H9 (cell line): ENCODE measurements at regions not wholly inside any gene's neighbourhood (a gene's known extent, or its start where the extent isn't known, plus 50 kb on each side); places are given as distances from the start of the nearest gene placed in this dataset.

Source experiments
- DNase-seq: peaks from one replicate; pipeline ENCODE4 v3.0.0-alpha.2; 2017
- H2AFZ ChIP-seq: one replicate; pipeline ENCODE4 v1.6.1; 2013; ENCODE audit warnings: mild to moderate bottlenecking, low read length, control low read depth, moderate library complexity
- H2AK5ac ChIP-seq: 2 replicates; pipeline ENCODE4 v1.6.1; 2013; ENCODE audit warnings: low read length, control low read depth, mixed read lengths; ENCODE audit not compliant: insufficient read length
- H2BK120ac ChIP-seq: one replicate; pipeline ENCODE4 v1.6.1; 2013; ENCODE audit warnings: low read depth, mild to moderate bottlenecking, low read length, control low read depth, inconsistent platforms; ENCODE audit not compliant: poor library complexity, severe bottlenecking
- H2BK12ac ChIP-seq: 2 replicates; pipeline ENCODE4 v1.6.1; 2013; ENCODE audit warnings: low read length, control low read depth, mixed read lengths, low read depth; ENCODE audit not compliant: insufficient read length
- H2BK15ac ChIP-seq: 2 replicates; pipeline ENCODE4 v1.6.1; 2013; ENCODE audit warnings: low read depth, low read length, control low read depth
- H2BK20ac ChIP-seq: one replicate; pipeline ENCODE4 v1.6.1; 2013; ENCODE audit warnings: low read depth, mild to moderate bottlenecking, low read length, control low read depth, inconsistent platforms; ENCODE audit not compliant: poor library complexity, severe bottlenecking
- H2BK5ac ChIP-seq: 2 replicates; pipeline ENCODE4 v1.6.1; 2013; ENCODE audit warnings: low read length, control low read depth, mixed read lengths; ENCODE audit not compliant: insufficient read length
- H3K14ac ChIP-seq: 2 replicates; pipeline ENCODE4 v1.6.1; 2013; ENCODE audit warnings: low read length, control low read depth; ENCODE audit not compliant: insufficient read depth
- H3K18ac ChIP-seq: 2 replicates; pipeline ENCODE4 v1.6.1; 2013; ENCODE audit warnings: low read depth, mild to moderate bottlenecking, mixed read lengths, low read length, control low read depth; ENCODE audit not compliant: insufficient read length
- H3K23ac ChIP-seq: 2 replicates; pipeline ENCODE4 v1.6.1; 2013; ENCODE audit warnings: low read length, control low read depth, mixed read lengths, low read depth; ENCODE audit not compliant: insufficient read length
- H3K23me2 ChIP-seq: 2 replicates; pipeline ENCODE4 v1.6.1; 2013; ENCODE audit warnings: low read depth, mild to moderate bottlenecking, mixed read lengths, low read length, control low read depth; ENCODE audit not compliant: insufficient read length, poor library complexity, severe bottlenecking
- H3K27ac ChIP-seq: 2 replicates; pipeline ENCODE4 v1.5.1; 2013; ENCODE audit warnings: low read length, control low read depth, mixed read lengths, low read depth; ENCODE audit not compliant: insufficient read length
- H3K27me3 ChIP-seq: 2 replicates; pipeline ENCODE4 v1.6.1; 2013; ENCODE audit warnings: low read length, control low read depth, inconsistent platforms; ENCODE audit not compliant: insufficient read depth
- H3K4ac ChIP-seq: 2 replicates; pipeline ENCODE4 v1.6.1; 2013; ENCODE audit warnings: low read depth, mild to moderate bottlenecking, control low read depth, inconsistent platforms, low read length, moderate library complexity
- H3K4me1 ChIP-seq: 2 replicates; pipeline ENCODE4 v1.6.1; 2013; ENCODE audit warnings: low read length, control low read depth, inconsistent platforms; ENCODE audit not compliant: insufficient read depth
- H3K4me2 ChIP-seq: 2 replicates; pipeline ENCODE4 v1.6.1; 2013; ENCODE audit warnings: low read length, control low read depth, mixed read lengths; ENCODE audit not compliant: insufficient read length, insufficient read depth
- H3K56ac ChIP-seq: 2 replicates; pipeline ENCODE4 v1.6.1; 2013; ENCODE audit warnings: low read depth, mild to moderate bottlenecking, mixed read lengths, low read length, control low read depth; ENCODE audit not compliant: insufficient read length
- H3K79me1 ChIP-seq: 2 replicates; pipeline ENCODE4 v1.6.1; 2013; ENCODE audit warnings: low read depth, mild to moderate bottlenecking, moderate library complexity, low read length, control low read depth, inconsistent platforms; ENCODE audit not compliant: insufficient read depth, poor library complexity, severe bottlenecking
- H3K79me2 ChIP-seq: 2 replicates; pipeline ENCODE4 v1.6.1; 2013; ENCODE audit warnings: low read length, control low read depth, inconsistent platforms; ENCODE audit not compliant: insufficient read depth
- H3K9ac ChIP-seq: 2 replicates; pipeline ENCODE4 v1.6.1; 2013; ENCODE audit warnings: low read length, control low read depth, mixed read lengths; ENCODE audit not compliant: insufficient read length; ENCODE audit errors: extremely low read depth
- H3K9me3 ChIP-seq: one replicate; pipeline ENCODE4 v1.6.1; 2013; ENCODE audit warnings: low read depth, low read length, inconsistent platforms; ENCODE audit not compliant: control insufficient read depth
- H3T11ph ChIP-seq: one replicate; pipeline ENCODE4 v1.6.1; 2013; ENCODE audit warnings: mild to moderate bottlenecking, low read length, control low read depth, inconsistent platforms
- H4K20me1 ChIP-seq: one replicate; pipeline ENCODE4 v1.6.1; 2013; ENCODE audit not compliant: control insufficient read depth, insufficient read length, insufficient read depth
- H4K5ac ChIP-seq: 2 replicates; pipeline ENCODE4 v1.6.1; 2013; ENCODE audit warnings: low read depth, mild to moderate bottlenecking, mixed read lengths, low read length, control low read depth; ENCODE audit not compliant: insufficient read length
- H4K8ac ChIP-seq: replicated peaks from 2 replicates; pipeline ENCODE4 v1.6.1; 2013; ENCODE audit warnings: low read length, control low read depth, mixed read lengths, low read depth; ENCODE audit not compliant: insufficient read length
- H4K91ac ChIP-seq: 2 replicates; pipeline ENCODE4 v1.6.1; 2013; ENCODE audit warnings: low read depth, mild to moderate bottlenecking, moderate library complexity, mixed read lengths, low read length, control low read depth; ENCODE audit not compliant: insufficient read length
- H3K27ac Mint-ChIP-seq, 3 experiments: 2 replicates in 2 of 3; 3 replicates in 1 of 3; pipeline ENCODE4 v1.8.0; 2020 to 2021; ENCODE audit warnings: mixed read lengths in 3 of 3, mild to moderate bottlenecking in 1 of 3, moderate library complexity in 1 of 3
- H3K27me3 Mint-ChIP-seq: 2 replicates; pipeline ENCODE4 v1.8.0; 2021; ENCODE audit warnings: low read depth, mild to moderate bottlenecking, moderate library complexity, mixed read lengths
- H3K36me3 Mint-ChIP-seq, 3 experiments: 2 replicates in 2 of 3; 3 replicates in 1 of 3; pipeline ENCODE4 v1.8.0; 2020 to 2021; ENCODE audit warnings: low read depth in 3 of 3, mixed read lengths in 3 of 3; ENCODE audit not compliant: insufficient read depth in 1 of 3
- H3K4me1 Mint-ChIP-seq, 2 experiments: 2 replicates each; pipeline ENCODE4 v1.8.0; 2020; ENCODE audit warnings: mixed read lengths in 2 of 2
- H3K4me3 Mint-ChIP-seq, 2 experiments: 2 replicates in 1 of 2; 3 replicates in 1 of 2; pipeline ENCODE4 v1.8.0; 2020 to 2021; ENCODE audit warnings: mild to moderate bottlenecking in 2 of 2, mixed read lengths in 2 of 2, moderate library complexity in 1 of 2
- H3K9me3 Mint-ChIP-seq, 2 experiments: 2 replicates in 1 of 2; 3 replicates in 1 of 2; pipeline ENCODE4 v1.8.0; 2020; ENCODE audit warnings: mild to moderate bottlenecking in 2 of 2, mixed read lengths in 2 of 2, moderate library complexity in 1 of 2
- CTCF ChIP-seq: fragments of 200-600 bp; sonication (generic); conservative IDR thresholded peaks from 3 replicates; pipeline ENCODE4 v1.8.0; 2021; ENCODE audit warnings: antibody characterized with exemption, mild to moderate bottlenecking
- WGBS: extraction: QIAGEN DNeasy Blood & Tissue Kit; methylation state at CpG from one replicate; pipeline ENCODE4 v1.1.7; 2013; ENCODE audit warnings: missing lambda C conversion rate, low lambda C conversion rate, mixed read lengths; ENCODE audit not compliant: insufficient read length; ENCODE audit errors: extremely low coverage; 5-methylcytosine and 5-hydroxymethylcytosine counted together

- no peak for TF ChIP-seq CTCF
- Histone ChIP-seq H3K23ac (no peak overlapping the region), H3K27ac (no peak overlapping the region), H3K79me2 (no peaks in the 10 kb centered on the region), H3K4me2 (no peak overlapping the region), H3K4me1 (no peaks in the 10 kb centered on the region; the same call in 1 of the 2 replicates), H3K23me2 (no peaks in the 10 kb centered on the region), H3K79me1 (no peaks in the 10 kb centered on the region), H3K9ac (no peak overlapping the region), H3K14ac (no peak overlapping the region), H2AK5ac (no peak overlapping the region), H4K20me1 (no peaks in the 10 kb centered on the region), H3K4ac (no peak overlapping the region), H4K5ac (no peak overlapping the region), H2AFZ (no peak overlapping the region), H3K56ac (no peak overlapping the region), H2BK20ac (no peak overlapping the region), H4K91ac (no peak overlapping the region), H2BK5ac (no peak overlapping the region), H2BK120ac (no peak overlapping the region), H3K18ac (no peak overlapping the region), H4K8ac (no peak overlapping the region), H3T11ph (no peak overlapping the region), H2BK15ac (no peak overlapping the region), H3K27me3 (no peaks in the 10 kb centered on the region), H2BK12ac (no peak overlapping the region), H3K9me3 (no peaks in the 10 kb centered on the region)
- H3K4me3 Mint-ChIP-seq: no peak overlapping the region
- WGBS: no CpG with 5 or more reads among the region's 3 CpGs
- peaks cover 8% of the 10 kb centered on the region for H3K27me3 Mint-ChIP-seq
- no peaks in the 10 kb centered on the region for H3K36me3 Mint-ChIP-seq
- no peaks in the 10 kb centered on the region; a peak in 1 of 5 replicates for H3K9me3 Mint-ChIP-seq
- no peak for DNase-seq
- H3K4me1 Mint-ChIP-seq: peaks cover 24 to 30% of the 10 kb centered on the region in 2 experiments
- H3K27ac Mint-ChIP-seq: 0 out of 7 replicates have a peak overlapping the region, but pooled peaks of 1 of the 3 experiments have one; percentile 32
Observed at GRCh38 chr5:2575292-2575691, 176.2 kb downstream of the IRX2 start.
